ENCODE measurements at regions not wholly inside any gene's neighbourhood (a gene's known extent, or its start where the extent isn't known, plus 50 kb on each side); places are given as distances from the start of the nearest gene placed in this dataset.

- no peak for DNase-seq (ENCODE audit: low read depth, low spot score)
Observed at GRCh38 chr10:130428936-130429335, 292.7 kb downstream of the GLRX3 start.

GRCh38 chr10:130429809-130430208 is 293.6 kb downstream of the GLRX3 start:
- DNase-seq (ENCODE audit: low read depth, low spot score), result no peak

GRCh38 chr10:130430291-130430690 is 294.1 kb downstream of the GLRX3 start:
- DNase-seq (ENCODE audit: low read depth, low spot score), result no peak

GRCh38 chr10:130430852-130431704 is 294.9 kb downstream of the GLRX3 start:
- no peak for DNase-seq (ENCODE audit: low read depth, low spot score)

- no peak for DNase-seq (ENCODE audit: low read depth, low spot score)
Observed at GRCh38 chr10:130432271-130432670, 296.1 kb downstream of the GLRX3 start.

GRCh38 chr10:130432850-130433249 is 296.7 kb downstream of the GLRX3 start:
- DNase-seq (ENCODE audit: low read depth, low spot score), result no peak

- DNase-seq (ENCODE audit: low read depth, low spot score), result no peak
Observed at GRCh38 chr10:130434446-130435385, 298.5 kb downstream of the GLRX3 start.

GRCh38 chr10:130435961-130436360 is 299.8 kb downstream of the GLRX3 start:
- DNase-seq (ENCODE audit: low read depth, low spot score), result no peak

GRCh38 chr10:130438861-130439260 is 302.7 kb downstream of the GLRX3 start:
- no peak for DNase-seq (ENCODE audit: low read depth, low spot score)

- DNase-seq (ENCODE audit: low read depth, low spot score), result no peak
Observed at GRCh38 chr10:130439766-130440165, 303.6 kb downstream of the GLRX3 start.

- DNase-seq (ENCODE audit: low read depth, low spot score), result no peak
Observed at GRCh38 chr10:130440494-130440893, 304.3 kb downstream of the GLRX3 start.

GRCh38 chr10:130440971-130441370 is 304.8 kb downstream of the GLRX3 start:
- DNase-seq (ENCODE audit: low read depth, low spot score), result no peak

- no peak for DNase-seq (ENCODE audit: low read depth, low spot score)
Observed at GRCh38 chr10:130443066-130443465, 306.9 kb downstream of the GLRX3 start.

GRCh38 chr10:130453036-130453720 is 317.0 kb downstream of the GLRX3 start:
- DNase-seq (ENCODE audit: low read depth, low spot score), result no peak

GRCh38 chr10:130453721-130454542 is 317.7 kb downstream of the GLRX3 start:
- DNase-seq (ENCODE audit: low read depth, low spot score), result no peak

- no peak for DNase-seq (ENCODE audit: low read depth, low spot score)
Observed at GRCh38 chr10:130454543-130455000, 318.4 kb downstream of the GLRX3 start.

- no peak for DNase-seq (ENCODE audit: low read depth, low spot score)
Observed at GRCh38 chr10:130455111-130455695, 319.0 kb downstream of the GLRX3 start.

GRCh38 chr10:130455791-130456190 is 319.6 kb downstream of the GLRX3 start:
- no peak for DNase-seq (ENCODE audit: low read depth, low spot score)

GRCh38 chr10:130456616-130457015 is 320.4 kb downstream of the GLRX3 start:
- DNase-seq (ENCODE audit: low read depth, low spot score), result no peak

GRCh38 chr10:130458509-130458908 is 322.3 kb downstream of the GLRX3 start:
- no peak for DNase-seq (ENCODE audit: low read depth, low spot score)

GRCh38 chr10:130459011-130459410 is 322.8 kb downstream of the GLRX3 start:
- no peak for DNase-seq (ENCODE audit: low read depth, low spot score)

All from activated CD4-positive, CD25-positive, alpha-beta regulatory T cell treated with anti-CD3 and anti-CD28 coated beads, Interleukin-2, amount 50 U/mL, for 16 hours (primary cell).